Neutrophil (primary cell): ENCODE measurements at regions not wholly inside any gene's neighbourhood (a gene's known extent, or its start where the extent isn't known, plus 50 kb on each side); places are given as distances from the start of the nearest gene placed in this dataset.

Experiments
- H3K27ac ChIP-seq: fragments of 200-600 bp; sonication (generic); 2 replicates; pipeline ENCODE4 v1.5.1; 2016; ENCODE audit warnings: mild to moderate bottlenecking, moderate library complexity
- H3K27me3 ChIP-seq: fragments of 200-600 bp; sonication (generic); 2 replicates; pipeline ENCODE4 v1.6.0; 2016; ENCODE audit warnings: mild to moderate bottlenecking
- H3K36me3 ChIP-seq: fragments of 200-600 bp; sonication (generic); 2 replicates; pipeline ENCODE4 v1.5.1; 2017
- H3K4me1 ChIP-seq, 2 experiments: fragments of 200-600 bp in 1 of 2; sonication (generic) in 1 of 2; 1 replicate in 1 of 2; 2 replicates in 1 of 2; pipeline versions ENCODE4 v1.5.1 to v1.6.1; 2013 to 2016; ENCODE audit warnings: low read depth in 1 of 2, low read length in 1 of 2, mild to moderate bottlenecking in 1 of 2, moderate library complexity in 1 of 2; ENCODE audit not compliant: control insufficient read depth in 1 of 2, insufficient read depth in 1 of 2
- H3K4me3 ChIP-seq, 2 experiments: fragments of 200-600 bp in 1 of 2; sonication (generic) in 1 of 2; 1 replicate in 1 of 2; 2 replicates in 1 of 2; pipeline ENCODE4 v1.5.1; 2013 to 2016; ENCODE audit warnings: low read depth in 1 of 2, low read length in 1 of 2, mild to moderate bottlenecking in 1 of 2, moderate library complexity in 1 of 2
- H3K9me3 ChIP-seq: fragments of 200-600 bp; sonication (generic); 2 replicates; pipeline ENCODE4 v1.5.1; 2016
- TF ChIP-seq, protein P1 (sequence below): fragments of 200-600 bp; sonication (generic); IDR thresholded peaks from 2 replicates; pipeline ENCODE4 v1.5.1; 2016; ENCODE audit warnings: antibody characterized with exemption

GRCh38 chr5:39475159-39475571 is 50.4 kb upstream of the DAB2 start:
- TF ChIP-seq, protein P1, sequence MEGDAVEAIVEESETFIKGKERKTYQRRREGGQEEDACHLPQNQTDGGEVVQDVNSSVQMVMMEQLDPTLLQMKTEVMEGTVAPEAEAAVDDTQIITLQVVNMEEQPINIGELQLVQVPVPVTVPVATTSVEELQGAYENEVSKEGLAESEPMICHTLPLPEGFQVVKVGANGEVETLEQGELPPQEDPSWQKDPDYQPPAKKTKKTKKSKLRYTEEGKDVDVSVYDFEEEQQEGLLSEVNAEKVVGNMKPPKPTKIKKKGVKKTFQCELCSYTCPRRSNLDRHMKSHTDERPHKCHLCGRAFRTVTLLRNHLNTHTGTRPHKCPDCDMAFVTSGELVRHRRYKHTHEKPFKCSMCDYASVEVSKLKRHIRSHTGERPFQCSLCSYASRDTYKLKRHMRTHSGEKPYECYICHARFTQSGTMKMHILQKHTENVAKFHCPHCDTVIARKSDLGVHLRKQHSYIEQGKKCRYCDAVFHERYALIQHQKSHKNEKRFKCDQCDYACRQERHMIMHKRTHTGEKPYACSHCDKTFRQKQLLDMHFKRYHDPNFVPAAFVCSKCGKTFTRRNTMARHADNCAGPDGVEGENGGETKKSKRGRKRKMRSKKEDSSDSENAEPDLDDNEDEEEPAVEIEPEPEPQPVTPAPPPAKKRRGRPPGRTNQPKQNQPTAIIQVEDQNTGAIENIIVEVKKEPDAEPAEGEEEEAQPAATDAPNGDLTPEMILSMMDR = no peak
- Histone ChIP-seq H3K27ac (no peak overlapping the region), H3K36me3 (no peaks in the 10 kb centered on the region), H3K4me3 (no peak overlapping the region), H3K4me1 (no peaks in the 10 kb centered on the region), H3K27me3 (no peaks in the 10 kb centered on the region), H3K9me3 (no peaks in the 10 kb centered on the region)
